Kidney tubule cell (primary cell): ENCODE measurements at regions not wholly inside any gene's neighbourhood (a gene's known extent, or its start where the extent isn't known, plus 50 kb on each side); places are given as distances from the start of the nearest gene placed in this dataset.

Source experiments
- DNase-seq: peaks from one replicate; pipeline ENCODE4 v3.0.0-alpha.2; 2018; ENCODE audit warnings: low spot score

GRCh38 chr16:82405736-82406135, 221.0 kb upstream of the CDH13 start:
- no peak for DNase-seq

GRCh38 chr16:82404586-82405315, 222.0 kb upstream of the CDH13 start:
- DNase-seq: no peak

GRCh38 chr16:82402665-82403218, 224.0 kb upstream of the CDH13 start:
- DNase-seq: no peak

GRCh38 chr16:82400046-82400445, 226.7 kb upstream of the CDH13 start:
- DNase-seq: no peak

- no peak for DNase-seq
Measured at GRCh38 chr16:82396509-82396908, 226.5 kb upstream of the MPHOSPH6 start.

- DNase-seq: no peak
Measured at GRCh38 chr16:82395212-82395611, 225.2 kb upstream of the MPHOSPH6 start.

GRCh38 chr16:82391690-82392089, 221.7 kb upstream of the MPHOSPH6 start:
- no peak for DNase-seq

GRCh38 chr16:82389956-82390650, 220.1 kb upstream of the MPHOSPH6 start:
- no peak for DNase-seq

GRCh38 chr16:82386761-82387160, 216.7 kb upstream of the MPHOSPH6 start:
- no peak for DNase-seq

GRCh38 chr16:82384949-82385348, 214.9 kb upstream of the MPHOSPH6 start:
- DNase-seq: no peak

GRCh38 chr16:82384017-82384416, 214.0 kb upstream of the MPHOSPH6 start:
- DNase-seq: no peak

- no peak for DNase-seq
Measured at GRCh38 chr16:82382521-82382920, 212.5 kb upstream of the MPHOSPH6 start.

GRCh38 chr16:82379551-82379950, 209.5 kb upstream of the MPHOSPH6 start:
- no peak for DNase-seq

- no peak for DNase-seq
Measured at GRCh38 chr16:82373976-82374375, 204.0 kb upstream of the MPHOSPH6 start.

- DNase-seq: no peak
Measured at GRCh38 chr16:82370282-82370681, 200.3 kb upstream of the MPHOSPH6 start.

- peak; percentile 13 for DNase-seq
Measured at GRCh38 chr16:82368041-82368440, 198.0 kb upstream of the MPHOSPH6 start.

- DNase-seq: no peak
Measured at GRCh38 chr16:82366462-82366861, 196.4 kb upstream of the MPHOSPH6 start.

- no peak for DNase-seq
Measured at GRCh38 chr16:82364690-82365089, 194.7 kb upstream of the MPHOSPH6 start.

GRCh38 chr16:82363026-82363816, 193.2 kb upstream of the MPHOSPH6 start:
- DNase-seq: no peak

- DNase-seq: no peak
Measured at GRCh38 chr16:82361885-82362284, 191.9 kb upstream of the MPHOSPH6 start.

- no peak for DNase-seq
Measured at GRCh38 chr16:82360024-82360783, 190.2 kb upstream of the MPHOSPH6 start.
